ENCODE measurements at regions not wholly inside any gene's neighbourhood (a gene's known extent, or its start where the extent isn't known, plus 50 kb on each side); places are given as distances from the start of the nearest gene placed in this dataset.

GRCh38 chr1:118484893-118485292 is 299.9 kb upstream of the SPAG17 start:
- TF ChIP-seq, protein P1, sequence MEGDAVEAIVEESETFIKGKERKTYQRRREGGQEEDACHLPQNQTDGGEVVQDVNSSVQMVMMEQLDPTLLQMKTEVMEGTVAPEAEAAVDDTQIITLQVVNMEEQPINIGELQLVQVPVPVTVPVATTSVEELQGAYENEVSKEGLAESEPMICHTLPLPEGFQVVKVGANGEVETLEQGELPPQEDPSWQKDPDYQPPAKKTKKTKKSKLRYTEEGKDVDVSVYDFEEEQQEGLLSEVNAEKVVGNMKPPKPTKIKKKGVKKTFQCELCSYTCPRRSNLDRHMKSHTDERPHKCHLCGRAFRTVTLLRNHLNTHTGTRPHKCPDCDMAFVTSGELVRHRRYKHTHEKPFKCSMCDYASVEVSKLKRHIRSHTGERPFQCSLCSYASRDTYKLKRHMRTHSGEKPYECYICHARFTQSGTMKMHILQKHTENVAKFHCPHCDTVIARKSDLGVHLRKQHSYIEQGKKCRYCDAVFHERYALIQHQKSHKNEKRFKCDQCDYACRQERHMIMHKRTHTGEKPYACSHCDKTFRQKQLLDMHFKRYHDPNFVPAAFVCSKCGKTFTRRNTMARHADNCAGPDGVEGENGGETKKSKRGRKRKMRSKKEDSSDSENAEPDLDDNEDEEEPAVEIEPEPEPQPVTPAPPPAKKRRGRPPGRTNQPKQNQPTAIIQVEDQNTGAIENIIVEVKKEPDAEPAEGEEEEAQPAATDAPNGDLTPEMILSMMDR (IDR thresholded peaks at IDR 0.05; ENCODE audit: poor library complexity) = no peak
- TF ChIP-seq EZH2phosphoT487 (IDR thresholded peaks at IDR 0.05; ENCODE audit: low read depth, severe bottlenecking, unreplicated experiment) (no peak), EZH2 (IDR thresholded peaks at IDR 0.05; ENCODE audit: borderline replicate concordance) (no peak)

Data from hepatocyte (in vitro differentiated cells).